Erythroblast (primary cell): ENCODE measurements at regions not wholly inside any gene's neighbourhood (a gene's known extent, or its start where the extent isn't known, plus 50 kb on each side); places are given as distances from the start of the nearest gene placed in this dataset.
"Not testable (repeated sequence)": the region's sequence is repeated elsewhere in the genome, so short reads cannot be mapped to it uniquely, and the experiment has no call there.

Experiments used
- DNase-seq, 2 experiments: peaks; one replicate each; lab custom pipeline; 2025; lab: John Stamatoyannopoulos, UW
- GATA1 ChIP-seq: IDR thresholded peaks from 2 replicates; pipeline ENCODE4 v1.6.1; 2011; ENCODE audit warnings: low read depth, mild to moderate bottlenecking, control low read depth, low read length, moderate library complexity
- POLR2A ChIP-seq: IDR thresholded peaks from 2 replicates; pipeline ENCODE4 v1.6.1; 2011; ENCODE audit warnings: mild to moderate bottlenecking, low read length

GRCh38 chr5:101455851-101456250 is 552.8 kb upstream of the ST8SIA4 start:
- DNase-seq, result no peak
- TF ChIP-seq POLR2A (no peak), GATA1 (no peak)

GRCh38 chr5:101455048-101455447 is 552.0 kb upstream of the ST8SIA4 start:
- DNase-seq, result no peak
- TF ChIP-seq GATA1 (no peak), POLR2A (no peak)

GRCh38 chr5:101442281-101442680 is 539.2 kb upstream of the ST8SIA4 start:
- not testable (repeated sequence) for DNase-seq

GRCh38 chr5:101440173-101440572 is 537.1 kb upstream of the ST8SIA4 start:
- TF ChIP-seq GATA1 (no peak), POLR2A (no peak)
- DNase-seq, result no peak

GRCh38 chr5:101437351-101437750 is 534.3 kb upstream of the ST8SIA4 start:
- TF ChIP-seq POLR2A, result no peak
- no peak for TF ChIP-seq GATA1
- no peak for DNase-seq

GRCh38 chr5:101435768-101436167 is 532.7 kb upstream of the ST8SIA4 start:
- no peak for TF ChIP-seq POLR2A
- no peak for TF ChIP-seq GATA1
- no peak for DNase-seq

- TF ChIP-seq POLR2A (no peak), GATA1 (no peak)
- DNase-seq, result no peak
These were observed 528.1 kb upstream of the ST8SIA4 start for GRCh38 chr5:101431201-101431600.

- no peak for TF ChIP-seq GATA1
- TF ChIP-seq POLR2A, result no peak
- no peak for DNase-seq
These were observed 527.5 kb upstream of the ST8SIA4 start for GRCh38 chr5:101430551-101430950.

GRCh38 chr5:101429241-101429640 is 526.2 kb upstream of the ST8SIA4 start:
- TF ChIP-seq GATA1, result no peak
- TF ChIP-seq POLR2A, result no peak
- DNase-seq, result no peak

- no peak for DNase-seq
- no peak for TF ChIP-seq POLR2A
- no peak for TF ChIP-seq GATA1
These were observed 522.3 kb upstream of the ST8SIA4 start for GRCh38 chr5:101425339-101425859.

GRCh38 chr5:101424530-101425175 is 521.6 kb upstream of the ST8SIA4 start:
- DNase-seq, result no peak
- TF ChIP-seq GATA1 (no peak), POLR2A (no peak)

- DNase-seq, result no peak
- TF ChIP-seq GATA1, result no peak
- no peak for TF ChIP-seq POLR2A
These were observed 515.6 kb upstream of the ST8SIA4 start for GRCh38 chr5:101418713-101419118.

- no peak for TF ChIP-seq GATA1
- TF ChIP-seq POLR2A, result no peak
- no peak for DNase-seq
These were observed 501.4 kb upstream of the ST8SIA4 start for GRCh38 chr5:101404531-101404930.

- DNase-seq, result no peak
- TF ChIP-seq POLR2A, result no peak
- TF ChIP-seq GATA1, result no peak
These were observed 490.8 kb upstream of the ST8SIA4 start for GRCh38 chr5:101393795-101394450.

- TF ChIP-seq POLR2A (no peak), GATA1 (no peak)
- DNase-seq, result peak; percentile 62
These were observed 487.2 kb upstream of the ST8SIA4 start for GRCh38 chr5:101390151-101390908.
